ENCODE measurements at regions not wholly inside any gene's neighbourhood (a gene's known extent, or its start where the extent isn't known, plus 50 kb on each side); places are given as distances from the start of the nearest gene placed in this dataset.
"Not testable (repeated sequence)": the region's sequence is repeated elsewhere in the genome, so short reads cannot be mapped to it uniquely, and the experiment has no call there.

GRCh38 chr6:142637624-142638351 is 307.2 kb downstream of the HIVEP2 start:
- no peak for DNase-seq

GRCh38 chr6:142642651-142643050 is 302.3 kb downstream of the HIVEP2 start:
- DNase-seq, result no peak

DNA sequence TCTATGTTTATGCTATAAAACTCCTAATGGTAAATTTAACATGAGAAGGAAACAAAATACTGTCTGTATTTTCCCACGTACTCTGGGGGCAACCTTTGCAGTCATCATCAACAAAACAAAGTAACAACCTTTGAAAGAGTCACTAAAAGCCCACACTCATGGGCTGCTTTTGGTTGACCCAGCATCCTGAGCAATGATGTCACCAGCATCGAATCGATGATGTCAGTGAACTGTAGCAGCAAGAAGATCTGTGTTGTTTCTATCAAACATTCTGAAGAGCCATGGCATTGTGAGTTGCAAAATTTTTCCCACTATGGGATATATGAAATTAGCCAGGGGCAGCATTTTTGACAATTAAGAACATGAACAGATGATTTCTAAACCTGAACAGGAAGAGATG is 300.1 kb downstream of the HIVEP2 start:
- no peak for DNase-seq

DNA sequence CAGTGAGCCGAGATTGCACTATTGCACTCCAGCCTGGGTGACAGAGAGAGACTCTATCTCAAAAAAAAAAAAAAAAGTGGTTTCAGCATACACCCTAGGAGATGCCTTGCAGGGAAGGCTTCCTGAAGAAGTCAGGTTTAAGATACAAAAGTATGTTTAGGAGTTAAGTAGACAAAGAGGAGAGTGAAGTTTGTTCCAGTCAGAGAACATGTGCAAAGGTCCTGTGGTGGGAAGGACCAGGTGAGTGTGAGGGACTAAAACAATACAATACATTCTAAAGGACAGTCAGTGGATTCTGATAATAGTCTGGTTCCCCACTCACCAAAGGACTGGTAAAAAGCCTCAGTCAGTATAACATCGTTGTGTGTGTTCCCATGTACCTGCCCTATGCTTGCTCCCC is 299.3 kb downstream of the HIVEP2 start:
- DNase-seq, result no peak

DNA sequence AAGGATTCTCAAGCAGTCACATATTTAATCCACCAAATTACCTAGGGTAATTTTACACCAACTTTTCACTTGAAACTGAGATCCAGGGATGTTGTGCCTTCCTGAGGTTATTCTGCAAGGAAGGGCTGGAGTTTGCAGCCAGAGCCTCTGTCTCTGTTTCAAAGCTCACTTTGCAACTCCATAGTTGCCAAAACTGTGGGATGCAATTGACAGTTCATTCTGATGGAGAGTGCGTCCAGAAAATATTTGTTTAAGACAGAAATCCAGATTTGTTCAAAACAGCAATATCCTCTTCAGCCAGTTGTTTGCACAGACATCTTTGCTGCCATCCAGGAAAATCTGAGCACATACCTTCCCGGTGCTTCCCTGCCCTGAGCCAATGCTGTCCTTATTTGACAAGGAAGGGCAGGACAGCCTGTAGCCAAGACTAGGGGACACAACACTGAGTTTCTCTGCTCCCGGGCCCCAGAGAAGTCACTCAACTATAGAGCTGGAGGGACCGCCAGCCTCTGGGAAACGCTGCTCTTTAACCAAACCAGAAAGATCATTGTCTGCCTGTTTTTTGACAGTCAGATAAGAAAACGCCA is 297.4 kb downstream of the HIVEP2 start:
- DNase-seq, result no peak

DNA sequence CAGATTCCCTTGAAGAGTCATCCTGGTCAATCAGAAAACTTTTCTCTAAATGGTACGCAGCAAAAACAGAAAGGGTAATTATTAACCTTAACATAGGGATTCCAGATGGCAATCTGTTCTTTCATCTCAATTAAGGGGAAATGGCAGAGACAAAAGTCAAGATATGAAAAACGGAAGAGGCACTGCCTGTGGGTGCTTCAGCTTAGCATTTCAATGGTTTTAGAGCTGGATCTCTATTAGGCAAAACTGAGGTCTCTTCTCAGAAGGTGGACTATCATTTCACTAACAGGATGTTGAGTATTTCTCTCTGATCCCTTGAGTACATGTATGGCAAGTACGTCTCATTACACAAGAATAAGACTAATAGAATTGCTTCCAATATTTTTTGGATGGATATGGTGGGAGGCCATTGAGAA is 296.9 kb downstream of the HIVEP2 start:
- DNase-seq, result no peak

DNA sequence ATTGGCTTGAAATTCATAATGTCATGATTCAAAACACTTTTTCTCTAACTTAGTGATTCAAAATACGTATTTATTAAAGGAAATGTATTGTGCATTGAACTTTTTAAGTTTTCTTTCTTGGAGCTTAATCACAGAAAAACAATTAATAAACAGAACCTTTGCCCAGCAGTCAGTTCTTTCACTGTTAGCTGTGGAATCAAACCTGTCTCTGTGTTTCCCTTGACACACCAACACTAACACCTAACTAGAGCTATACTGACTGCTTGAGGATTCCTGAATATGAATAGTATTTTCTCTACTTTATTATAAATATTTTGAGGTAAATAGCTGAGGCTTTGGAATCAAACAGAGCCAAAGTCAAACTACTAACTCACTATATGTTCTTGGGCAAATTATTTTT is 296.4 kb downstream of the HIVEP2 start:
- no peak for DNase-seq

GRCh38 chr6:142649438-142650234 is 295.3 kb downstream of the HIVEP2 start:
- not testable (repeated sequence) for DNase-seq

- no peak for DNase-seq
Observed at GRCh38 chr6:142651384-142651783, 293.6 kb downstream of the HIVEP2 start.

GRCh38 chr6:142653710-142654420 is 291.1 kb downstream of the HIVEP2 start:
- DNase-seq, result no peak

DNA sequence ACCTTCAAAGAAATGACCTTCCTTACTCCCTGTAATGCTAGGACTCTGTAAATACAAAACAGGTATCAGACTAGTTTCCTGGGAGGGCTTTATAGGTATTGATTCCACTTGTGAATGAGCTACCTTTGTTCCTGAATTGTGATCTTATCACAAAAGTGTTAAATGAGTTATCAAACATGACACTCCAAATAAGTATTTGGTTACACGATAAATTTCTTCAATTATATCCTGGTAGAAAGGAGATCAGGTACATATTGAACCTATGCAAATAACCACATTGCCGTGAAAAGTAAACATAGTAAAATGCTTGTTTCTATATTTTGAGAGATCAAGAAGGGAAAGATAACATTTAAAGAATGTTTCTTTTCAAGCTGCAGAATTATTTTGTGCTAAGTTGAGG is 285.3 kb downstream of the HIVEP2 start:
- DNase-seq, result no peak

- no peak for DNase-seq
Observed at GRCh38 chr6:142665393-142665792, 279.6 kb downstream of the HIVEP2 start.

- no peak for DNase-seq
Observed at GRCh38 chr6:142666599-142667185, 278.3 kb downstream of the HIVEP2 start.

DNA sequence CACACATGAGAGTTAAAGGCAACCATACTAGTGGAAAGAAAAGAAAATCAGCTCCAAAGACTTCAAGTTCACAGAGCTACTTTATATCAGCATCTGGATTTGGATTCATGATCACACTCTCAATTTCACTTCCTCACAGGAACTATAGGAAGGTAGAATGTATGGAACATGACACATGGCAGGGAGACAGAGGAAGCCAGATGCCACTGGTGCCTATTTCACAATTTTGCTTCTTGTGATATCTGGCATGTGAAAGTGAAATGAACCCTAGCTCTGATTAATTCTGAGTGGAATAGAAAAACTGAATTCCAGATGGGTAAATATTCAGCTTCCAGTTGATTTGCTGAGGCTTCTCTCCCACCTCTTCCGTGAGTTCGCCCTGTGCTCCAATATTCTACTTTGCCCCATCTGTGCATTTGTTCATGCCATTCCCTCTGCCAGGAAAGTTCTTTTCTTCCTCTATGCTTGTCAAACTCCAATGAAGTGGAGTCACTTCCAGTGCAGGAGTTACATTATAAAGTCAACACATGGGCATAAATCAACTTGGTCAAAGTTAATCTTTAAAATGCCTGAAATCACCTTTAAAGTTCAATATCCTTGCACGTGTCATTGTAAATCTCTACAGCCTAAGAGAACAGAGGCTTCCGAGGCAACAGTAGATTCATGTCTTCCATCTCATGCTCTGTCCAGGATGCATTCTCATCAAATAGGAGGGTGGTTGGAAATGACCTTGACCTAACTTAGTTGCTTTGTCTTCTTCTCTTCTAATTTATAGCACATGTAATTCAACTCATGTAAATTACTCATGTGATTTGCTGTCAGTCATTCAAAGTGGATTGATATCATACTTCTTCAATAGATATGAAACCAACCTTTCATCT is 275.3 kb downstream of the HIVEP2 start:
- DNase-seq, result no peak

GRCh38 chr6:142671791-142672190 is 273.2 kb downstream of the HIVEP2 start:
- no peak for DNase-seq

DNA sequence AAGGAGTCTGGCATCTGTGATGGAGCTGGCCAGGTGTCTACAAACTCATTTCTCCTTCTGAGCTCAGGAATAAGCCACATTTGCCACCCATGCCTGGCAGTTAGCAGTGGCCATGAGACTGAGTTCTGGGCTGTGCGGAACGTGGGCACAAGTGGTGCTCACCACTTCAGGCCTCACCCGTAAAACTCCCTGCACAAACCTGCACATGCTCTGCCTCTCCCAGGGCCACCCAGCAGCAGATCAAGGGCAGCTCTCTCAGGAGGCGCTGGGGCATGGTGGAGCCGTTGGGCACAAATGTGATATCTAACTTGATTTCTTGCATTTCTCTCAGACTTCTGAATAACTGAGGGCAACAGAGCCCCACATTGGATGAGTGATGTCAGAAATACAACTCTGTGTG is 269.5 kb downstream of the HIVEP2 start:
- DNase-seq, result no peak

- DNase-seq, result no peak
Observed at GRCh38 chr6:142676027-142676443, 268.9 kb downstream of the HIVEP2 start.

DNA sequence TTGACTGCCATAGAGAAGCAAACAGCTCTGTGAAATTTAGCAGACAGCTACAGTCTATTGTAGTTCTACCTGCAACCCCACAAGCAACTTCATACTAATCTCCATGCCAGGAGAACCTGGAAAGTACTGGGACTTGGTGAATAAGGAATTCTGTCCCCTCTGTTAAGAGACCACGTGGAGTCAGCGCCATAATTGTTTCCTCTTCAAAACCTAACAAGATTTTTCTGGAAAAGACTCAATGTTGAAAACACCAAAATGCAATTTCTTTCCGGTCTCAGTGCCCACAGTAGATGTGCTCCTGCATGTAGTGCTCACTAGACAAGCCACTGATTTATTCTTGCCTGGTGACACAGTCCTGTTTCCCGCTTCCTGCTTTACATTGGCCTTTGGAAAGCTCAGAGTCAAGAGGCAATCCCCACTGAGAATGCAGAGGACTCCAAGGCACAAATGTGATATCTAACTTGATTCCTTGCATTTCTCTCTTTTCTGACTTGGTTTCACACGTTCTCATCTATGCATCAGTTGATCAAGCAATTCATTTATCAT is 268.3 kb downstream of the HIVEP2 start:
- no peak for DNase-seq

DNA sequence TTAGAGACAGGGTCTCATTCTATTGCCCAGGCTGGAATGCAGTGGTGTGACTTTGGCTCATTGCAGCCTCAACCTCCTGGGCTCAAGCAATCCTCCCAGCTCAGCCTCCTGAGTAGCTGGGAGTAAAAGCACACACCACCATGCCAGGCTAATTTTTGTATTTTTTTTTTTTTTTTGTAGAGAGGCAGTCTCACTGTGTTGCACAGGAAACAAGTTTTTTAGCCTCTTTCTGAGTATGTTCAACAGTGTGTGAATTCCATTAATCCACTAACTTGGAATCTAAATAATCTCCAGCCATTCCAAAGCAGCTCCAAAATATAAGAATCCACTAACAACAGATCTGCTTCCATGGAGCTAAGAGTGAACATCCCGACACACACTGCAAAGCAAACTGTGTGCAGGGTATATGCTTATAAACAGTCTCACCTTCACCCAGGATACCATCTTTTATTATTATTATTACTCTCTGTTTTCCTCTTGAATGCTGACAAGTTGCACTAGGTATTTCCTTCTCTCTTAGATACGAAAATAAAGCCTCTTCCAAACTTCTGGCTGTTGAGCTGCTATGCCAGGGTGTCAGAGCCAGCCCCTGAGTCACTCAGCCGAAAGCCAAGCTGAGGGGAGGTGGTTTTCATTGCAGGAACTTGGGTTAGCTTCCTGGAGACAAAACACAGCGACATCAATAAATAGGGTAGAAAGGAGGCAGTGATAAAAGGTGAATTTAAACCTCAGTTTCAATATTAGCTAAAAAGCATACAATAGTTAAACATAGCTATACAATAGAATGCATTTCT is 264.9 kb downstream of the HIVEP2 start:
- no peak for DNase-seq

GRCh38 chr6:142681099-142681498 is 263.9 kb downstream of the HIVEP2 start:
- DNase-seq, result no peak

- DNase-seq, result no peak
Observed at GRCh38 chr6:142682985-142683384, 262.0 kb downstream of the HIVEP2 start.

Measured in NCI-H1694 (cell line).